Retinal pigment epithelial cell (primary cell): ENCODE measurements at regions not wholly inside any gene's neighbourhood (a gene's known extent, or its start where the extent isn't known, plus 50 kb on each side); places are given as distances from the start of the nearest gene placed in this dataset.

Source experiments
- DNase-seq: peaks from one replicate; pipeline ENCODE4 v3.0.0-alpha.2; 2010; ENCODE audit warnings: low read depth
- H3K4me3 ChIP-seq: 2 replicates; pipeline ENCODE4 v1.5.1; 2011; ENCODE audit warnings: mild to moderate bottlenecking, low read length, control low read depth, moderate library complexity
- TF ChIP-seq, protein P1 (sequence below): conservative IDR thresholded peaks from 2 replicates; pipeline ENCODE4 v1.5.1; 2011; ENCODE audit warnings: low read depth, low read length, control low read depth, inconsistent platforms

GRCh38 chr2:107634172-107634571 lies 192.5 kb upstream of the RGPD4 start:
- TF ChIP-seq, protein P1, sequence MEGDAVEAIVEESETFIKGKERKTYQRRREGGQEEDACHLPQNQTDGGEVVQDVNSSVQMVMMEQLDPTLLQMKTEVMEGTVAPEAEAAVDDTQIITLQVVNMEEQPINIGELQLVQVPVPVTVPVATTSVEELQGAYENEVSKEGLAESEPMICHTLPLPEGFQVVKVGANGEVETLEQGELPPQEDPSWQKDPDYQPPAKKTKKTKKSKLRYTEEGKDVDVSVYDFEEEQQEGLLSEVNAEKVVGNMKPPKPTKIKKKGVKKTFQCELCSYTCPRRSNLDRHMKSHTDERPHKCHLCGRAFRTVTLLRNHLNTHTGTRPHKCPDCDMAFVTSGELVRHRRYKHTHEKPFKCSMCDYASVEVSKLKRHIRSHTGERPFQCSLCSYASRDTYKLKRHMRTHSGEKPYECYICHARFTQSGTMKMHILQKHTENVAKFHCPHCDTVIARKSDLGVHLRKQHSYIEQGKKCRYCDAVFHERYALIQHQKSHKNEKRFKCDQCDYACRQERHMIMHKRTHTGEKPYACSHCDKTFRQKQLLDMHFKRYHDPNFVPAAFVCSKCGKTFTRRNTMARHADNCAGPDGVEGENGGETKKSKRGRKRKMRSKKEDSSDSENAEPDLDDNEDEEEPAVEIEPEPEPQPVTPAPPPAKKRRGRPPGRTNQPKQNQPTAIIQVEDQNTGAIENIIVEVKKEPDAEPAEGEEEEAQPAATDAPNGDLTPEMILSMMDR: no peak
- H3K4me3 ChIP-seq: no peak overlapping the region
- no peak for DNase-seq

DNA sequence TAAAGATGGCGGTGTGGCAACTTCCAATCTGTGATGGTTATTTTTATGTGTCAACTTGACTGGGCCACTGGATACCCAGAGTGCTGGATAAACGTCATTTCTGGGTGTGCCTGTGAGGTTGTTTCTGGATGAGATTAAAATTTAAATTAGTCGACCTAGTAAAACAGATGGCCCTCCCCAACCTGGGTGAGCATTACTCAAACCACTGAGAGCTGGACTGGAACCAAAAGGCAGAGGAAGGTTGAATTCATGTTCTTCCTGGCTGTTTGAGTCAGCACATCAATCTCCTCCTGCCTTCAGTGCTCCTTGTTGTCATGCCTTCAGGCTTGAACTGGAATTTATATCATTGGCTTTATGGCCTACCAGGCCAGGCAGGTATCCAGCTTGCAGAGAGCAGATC lies 190.8 kb upstream of the RGPD4 start:
- TF ChIP-seq, protein P1: no peak

DNA sequence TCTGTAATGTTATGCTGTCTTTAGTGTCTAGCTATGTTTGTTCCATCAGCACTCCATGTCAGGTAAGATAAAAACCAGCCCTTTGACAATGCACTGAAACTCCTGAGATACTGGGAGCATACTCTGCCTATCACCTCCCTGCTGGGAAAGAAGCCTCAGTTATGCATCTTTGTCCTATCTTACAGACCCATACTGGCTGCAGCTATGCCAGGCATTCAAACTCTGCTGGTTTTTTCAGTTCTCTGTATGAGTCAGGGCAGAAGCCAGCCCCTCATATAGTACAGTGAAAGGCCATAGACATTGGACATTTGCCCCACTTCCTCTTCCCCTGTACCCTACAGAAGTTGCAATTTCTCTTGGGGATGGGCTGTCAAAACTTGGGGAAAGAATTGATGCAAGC lies 181.1 kb upstream of the RGPD4 start:
- no peak for DNase-seq
- no peak overlapping the region for H3K4me3 ChIP-seq
- TF ChIP-seq, protein P1: no peak

More for the DNA sequence above, 190.8 kb upstream of the RGPD4 start:
- no peak for DNase-seq
- H3K4me3 ChIP-seq: no peak overlapping the region

DNA sequence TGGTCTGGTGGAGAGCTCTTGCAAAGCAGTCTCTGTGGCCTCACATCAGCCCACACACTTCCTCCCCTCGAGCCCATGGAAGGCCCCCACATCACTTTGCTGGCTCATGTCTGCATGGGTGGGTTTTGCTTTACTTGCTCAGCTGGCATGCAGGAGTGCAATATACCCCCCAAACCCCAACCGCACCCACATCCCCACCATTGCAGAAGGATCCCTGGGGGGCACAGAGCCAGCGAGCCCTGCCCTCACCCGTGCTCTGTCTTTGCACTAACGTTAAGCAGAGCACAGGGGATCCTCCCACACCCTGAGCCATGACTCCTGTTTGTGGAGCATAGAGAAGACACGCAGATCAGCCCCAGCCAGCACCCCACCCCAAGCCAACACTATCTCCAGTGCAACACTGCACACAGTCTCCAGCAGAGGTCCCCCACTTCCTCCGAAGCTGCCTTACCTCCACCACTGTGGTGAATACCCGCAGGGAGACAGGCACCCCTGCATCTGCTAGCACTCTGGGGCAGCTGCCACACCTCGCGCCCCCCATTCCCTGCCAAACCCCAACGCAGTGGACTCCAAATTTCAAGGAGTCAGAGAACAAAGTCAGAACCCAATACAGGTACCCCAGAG lies 177.8 kb upstream of the RGPD4 start:
- DNase-seq: no peak
- TF ChIP-seq, protein P1: no peak

DNA sequence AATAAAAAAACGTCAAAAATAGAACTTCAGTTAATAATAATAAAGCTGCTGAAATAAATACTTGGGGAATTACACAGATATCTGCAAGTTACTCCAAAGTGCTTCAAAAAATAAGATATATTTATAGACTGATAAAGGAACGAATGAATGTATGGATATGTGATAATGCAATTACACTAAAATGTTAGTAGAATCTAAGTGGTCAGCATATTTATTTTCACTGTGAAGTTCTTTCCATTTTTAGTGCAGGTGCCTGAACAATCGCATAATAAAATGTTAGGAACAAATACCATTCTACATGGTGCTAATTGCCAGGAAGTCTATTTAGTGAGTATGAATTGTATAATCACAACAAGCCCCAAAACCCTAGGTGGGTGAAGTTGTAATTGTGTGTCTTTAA lies 169.6 kb upstream of the RGPD4 start:
- DNase-seq: no peak

More for the DNA sequence above, 177.8 kb upstream of the RGPD4 start:
- no peak overlapping the region for H3K4me3 ChIP-seq

DNA sequence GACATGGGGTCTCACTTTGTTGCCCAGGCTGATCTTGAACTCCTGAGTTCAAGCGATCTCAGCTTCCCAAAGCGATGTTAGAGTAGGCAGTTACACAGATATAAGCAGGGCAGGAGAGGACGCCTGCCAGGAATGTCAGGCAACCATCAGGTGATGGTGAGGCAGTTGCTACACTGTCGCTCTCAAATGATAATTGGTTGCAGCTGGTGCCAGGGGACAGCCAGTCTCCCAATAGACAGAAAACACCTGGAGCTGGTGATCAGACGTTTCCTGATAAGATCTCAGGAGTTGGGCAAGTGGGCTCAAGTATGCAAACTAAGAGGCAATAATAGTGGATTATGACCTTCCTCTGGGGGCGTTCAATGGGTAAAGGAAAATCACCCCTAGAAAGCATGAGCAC lies 163.1 kb upstream of the RGPD4 start:
- DNase-seq: no peak
- TF ChIP-seq, protein P1: no peak

More for the DNA sequence above, 169.6 kb upstream of the RGPD4 start:
- no peak overlapping the region for H3K4me3 ChIP-seq
- TF ChIP-seq, protein P1: no peak

DNA sequence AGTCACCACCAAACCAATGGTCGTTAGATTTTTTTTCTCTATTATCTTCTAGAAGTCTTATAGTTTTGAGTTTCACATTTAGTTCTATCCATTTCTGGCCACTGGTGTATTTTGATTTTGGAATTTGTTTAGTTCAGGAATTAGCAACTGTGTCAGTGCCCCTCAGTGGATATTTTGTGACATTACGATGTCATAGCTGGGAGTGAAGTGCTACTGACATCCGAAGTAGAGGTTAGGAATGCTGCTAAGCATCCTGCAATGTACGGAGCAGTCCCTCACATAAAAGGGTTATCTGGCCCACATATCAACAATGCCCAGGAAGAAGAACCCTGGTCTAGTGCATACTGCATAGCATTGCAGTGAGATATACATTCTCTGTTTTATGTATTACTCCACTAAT lies 157.4 kb upstream of the RGPD4 start:
- TF ChIP-seq, protein P1: peak; percentile 47
- DNase-seq: peak; percentile 10
- H3K4me3 ChIP-seq: no peak overlapping the region

More for the DNA sequence above, 163.1 kb upstream of the RGPD4 start:
- no peak overlapping the region for H3K4me3 ChIP-seq
